NCI-H1417 (cell line): ENCODE measurements at regions not wholly inside any gene's neighbourhood (a gene's known extent, or its start where the extent isn't known, plus 50 kb on each side); places are given as distances from the start of the nearest gene placed in this dataset.

ENCODE experiments used
- DNase-seq, 3 experiments: peaks; one replicate each; lab custom pipeline; 2025; lab: John Stamatoyannopoulos, UW

GRCh38 chr18:23387265-23387664 lies 65.8 kb upstream of the RIOK3 start:
- DNase-seq, result peak in 2 of 3 experiments; percentile 18 to 47

- no peak for DNase-seq
These were observed 64.7 kb upstream of the RIOK3 start for GRCh38 chr18:23388357-23388756.

DNA sequence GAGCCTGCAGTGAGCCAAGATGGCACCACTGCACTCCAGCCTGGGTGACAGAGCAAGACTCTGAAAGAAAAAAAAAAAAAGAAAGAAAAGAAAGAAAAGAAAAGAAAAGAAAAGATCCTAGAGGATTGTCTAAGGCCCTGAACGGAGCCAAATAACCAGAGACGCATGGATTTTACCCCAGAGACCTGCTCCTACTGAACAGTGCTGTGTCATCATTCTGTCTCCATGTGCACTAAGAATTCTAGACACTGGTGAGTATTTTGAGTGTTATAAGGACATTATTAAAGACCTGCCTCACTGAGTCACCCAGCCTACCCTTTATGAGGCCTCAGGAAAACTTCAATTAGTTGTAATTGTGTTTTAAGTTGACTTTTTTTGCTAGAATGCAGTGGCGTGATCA lies 61.9 kb upstream of the RIOK3 start:
- no peak for DNase-seq

DNA sequence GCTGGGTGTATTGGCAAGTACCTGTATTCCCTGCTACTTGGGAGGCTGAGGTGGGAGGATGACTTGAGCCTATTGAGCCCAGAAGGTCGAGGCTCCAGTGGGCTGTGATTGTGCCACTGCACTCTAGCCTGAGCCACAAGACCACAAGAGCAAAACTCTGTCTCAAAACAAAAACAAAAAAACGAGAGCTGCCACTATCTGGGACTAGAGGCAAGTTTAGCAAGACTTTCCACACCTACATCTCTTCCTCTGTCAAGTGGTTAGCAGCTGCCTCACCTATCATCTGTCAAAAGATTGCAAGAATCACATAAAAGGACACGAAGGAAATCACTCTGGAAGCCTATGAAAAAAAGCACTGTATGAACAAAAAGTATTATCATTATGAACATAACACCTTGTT lies 55.2 kb upstream of the RIOK3 start:
- no peak for DNase-seq

- DNase-seq, result no peak
These were observed 54.7 kb upstream of the RIOK3 start for GRCh38 chr18:23398401-23398800.

- DNase-seq, result no peak
These were observed 54.0 kb upstream of the RIOK3 start for GRCh38 chr18:23399067-23399466.

DNA sequence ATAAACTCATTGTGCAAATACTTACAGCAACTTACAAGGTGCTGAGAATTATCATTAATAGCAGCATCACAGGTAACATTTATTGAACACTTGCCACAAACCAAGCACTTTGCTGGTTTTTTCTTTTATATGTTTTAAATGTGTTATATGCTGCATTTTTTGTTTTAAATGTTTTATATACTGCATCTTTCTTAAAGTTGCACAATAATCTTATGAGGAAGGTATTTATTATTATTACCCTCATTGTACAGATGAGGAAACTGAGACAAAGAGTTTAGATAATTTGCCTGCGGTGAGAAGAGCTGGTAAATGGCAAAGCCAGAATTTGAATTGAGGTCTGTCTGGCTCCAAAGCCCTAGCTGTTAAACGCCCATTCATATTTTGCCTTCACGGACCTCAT lies 52.2 kb upstream of the RIOK3 start:
- no peak for DNase-seq

DNA sequence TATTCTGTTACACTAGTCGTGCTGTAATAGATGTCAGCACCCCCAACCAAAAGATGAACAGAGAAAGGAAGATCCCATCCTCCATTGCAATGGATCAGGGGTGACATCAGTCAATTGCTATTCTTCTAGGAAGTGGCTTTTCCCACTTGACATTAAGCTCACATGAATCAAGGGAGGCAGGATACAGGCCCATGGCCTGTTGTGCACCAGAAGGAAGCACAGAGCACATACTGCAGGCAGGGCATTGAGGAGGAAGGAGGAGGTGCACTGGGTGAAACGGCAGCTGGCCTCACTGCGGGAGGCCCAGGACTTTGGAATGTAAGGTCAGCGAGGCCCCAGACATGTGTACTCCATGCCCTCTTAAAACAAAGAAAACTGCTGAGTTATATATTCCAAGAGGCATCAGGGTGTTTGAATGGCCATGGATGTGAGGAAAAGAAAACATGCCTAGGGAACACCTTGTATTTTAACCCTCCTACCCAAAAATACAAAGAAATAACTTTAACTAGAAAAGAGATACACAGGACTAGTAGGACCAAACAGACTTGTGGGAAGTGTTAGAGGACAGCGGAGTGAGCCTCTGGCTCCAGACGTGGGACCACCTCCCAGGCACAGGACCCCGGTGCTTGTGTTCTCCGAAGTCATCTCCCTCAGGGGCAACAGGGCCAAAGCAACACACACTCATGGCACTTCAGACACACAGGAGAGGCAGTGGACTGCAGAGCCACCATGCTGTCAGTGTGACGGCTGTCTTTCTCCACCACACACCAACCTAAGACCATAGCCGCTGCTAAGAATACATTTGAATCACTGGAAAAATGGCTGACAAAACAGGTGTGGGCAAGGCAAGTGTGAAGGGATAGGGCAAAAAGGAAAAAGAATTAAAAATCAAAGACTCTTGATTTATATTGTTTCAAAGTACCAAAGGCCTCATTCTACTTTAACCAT lies 51.4 kb upstream of the RIOK3 start:
- DNase-seq, result peak in 2 of 3 experiments; percentile 67 to 87
